Transverse colon (tissue), 4 donors: ENCODE measurements at regions not wholly inside any gene's neighbourhood (a gene's known extent, or its start where the extent isn't known, plus 50 kb on each side); places are given as distances from the start of the nearest gene placed in this dataset.

ENCODE experiments used
- DNase-seq: peaks from one replicate; pipeline ENCODE4 v3.0.0-alpha.2; 2019
- H3K27ac ChIP-seq, 4 donors: fragments of 200-600 bp; sonication (generic); 2 replicates each; pipeline ENCODE4 v1.5.1; 2016 to 2018; ENCODE audit warnings: inconsistent platforms in 4 of 4
- H3K27me3 ChIP-seq: fragments of 200-600 bp; sonication (generic); 2 replicates; pipeline ENCODE4 v1.5.1; 2017; ENCODE audit warnings: inconsistent platforms
- H3K36me3 ChIP-seq, 4 donors: fragments of 200-600 bp; sonication (generic); 2 replicates each; pipeline ENCODE4 v1.5.1; 2017 to 2019; ENCODE audit warnings: inconsistent platforms in 4 of 4
- H3K4me1 ChIP-seq, 4 donors: fragments of 200-600 bp; sonication (generic); 2 replicates each; pipeline ENCODE4 v1.5.1; 2017 to 2020; ENCODE audit warnings: inconsistent platforms in 4 of 4
- H3K4me3 ChIP-seq, 4 donors: fragments of 200-600 bp; sonication (generic); 1 replicate in 1 of 4; 2 replicates in 3 of 4; pipeline versions ENCODE4 v1.5.1 to v1.6.1; 2017 to 2019; ENCODE audit warnings: inconsistent platforms in 4 of 4
- H3K9me3 ChIP-seq, 2 donors: fragments of 200-600 bp; sonication (generic); 2 replicates each; pipeline ENCODE4 v1.5.1; 2017 to 2019; ENCODE audit warnings: inconsistent platforms in 2 of 2
- CTCF ChIP-seq, 5 experiments: fragments of 200-600 bp in 3 of 5; fragments of 450-650 bp in 2 of 5; sonication (generic) in 3 of 5; IDR thresholded peaks; 1 replicate in 2 of 5; 2 replicates in 3 of 5; pipeline ENCODE4 v1.5.1; 2016 to 2017; ENCODE audit warnings: antibody characterized with exemption in 5 of 5, inconsistent platforms in 3 of 5, mild to moderate bottlenecking in 2 of 5, moderate library complexity in 1 of 5
- EP300 ChIP-seq: sonication (generic); formaldehyde crosslinking; IDR thresholded peaks from one replicate; pipeline ENCODE4 v1.6.1; 2017; ENCODE audit warnings: antibody characterized with exemption, low read depth
- POLR2A ChIP-seq: fragments of 450-650 bp; IDR thresholded peaks from one replicate; pipeline ENCODE4 v1.6.1; 2016; ENCODE audit warnings: antibody characterized with exemption, mild to moderate bottlenecking, moderate library complexity
- POLR2AphosphoS5 ChIP-seq, 3 donors: sonication (generic); formaldehyde crosslinking; IDR thresholded peaks; one replicate each; pipeline ENCODE4 v1.6.1; 2016; ENCODE audit warnings: antibody characterized with exemption in 3 of 3
- WGBS, 2 donors: methylation state at CpG; one replicate each; pipeline ENCODE4 v1.1.5; 2018; ENCODE audit warnings: low coverage in 1 of 2; 5-methylcytosine and 5-hydroxymethylcytosine counted together
- in situ Hi-C, 4 donors: fragments of 200-750 bp; cut with MboI; loops; one replicate each; pipeline versions ENCODE4 v1.15.0 to v1.15.1; 2017; ENCODE audit warnings: low sequenced_read_pairs in 3 of 4, low pct_ligation_motif_present in 1 of 4, low pct_unique_long_range_greater_than_20kb in 1 of 4
- intact Hi-C: fragments of 100-400 bp; cut with DNase I; formaldehyde crosslinking; loops from one replicate; pipeline ENCODE4 v1.15.1; 2023; ENCODE audit warnings: low total_unique reads

GRCh38 chr14:46259536-46259935 lies 392.0 kb downstream of the RPL10L start:
- no peak for TF ChIP-seq EP300

GRCh38 chr14:46256381-46256780 lies 395.2 kb downstream of the RPL10L start:
- no peak for DNase-seq
- 44 to 46% methylated on average over 3 of the region's 3 CpGs for WGBS, 2 donors
- in situ Hi-C loops, result no loop called here
- Histone ChIP-seq H3K4me1 (no peaks in the 10 kb centered on the region), H3K9me3 (no peaks in the 10 kb centered on the region), H3K36me3 (no peaks in the 10 kb centered on the region), H3K4me3 (no peak overlapping the region), H3K27me3 (no peaks in the 10 kb centered on the region), H3K27ac (no peak overlapping the region)
- intact Hi-C loops, result no loop called here
- no peak for TF ChIP-seq EP300
- no peak for TF ChIP-seq CTCF (IDR thresholded peaks at IDR 0.05)
- TF ChIP-seq POLR2A, result no peak
- TF ChIP-seq POLR2AphosphoS5 (IDR thresholded peaks at IDR 0.05), result no peak

More at GRCh38 chr14:46259536-46259935, 392.0 kb downstream of the RPL10L start:
- Histone ChIP-seq H3K27ac (no peak overlapping the region), H3K9me3 (no peaks in the 10 kb centered on the region), H3K36me3 (no peaks in the 10 kb centered on the region), H3K27me3 (no peaks in the 10 kb centered on the region), H3K4me1 (no peaks in the 10 kb centered on the region), H3K4me3 (no peak overlapping the region)
- DNase-seq, result no peak
- in situ Hi-C loops, result no loop called here
- 49 to 73% methylated on average over 1 to 4 of the region's 4 CpGs for WGBS, 2 donors
- intact Hi-C loops, result no loop called here

- no peak overlapping the region for H3K27ac ChIP-seq
- peak in 4 of 5 experiments; percentile 23 to 46 (median 40) for TF ChIP-seq CTCF (IDR thresholded peaks at IDR 0.05)
- TF ChIP-seq EP300, result no peak
- TF ChIP-seq POLR2AphosphoS5 (IDR thresholded peaks at IDR 0.05), result no peak
- TF ChIP-seq POLR2A, result no peak
- in situ Hi-C loops (no loop called here), intact Hi-C loops (no loop called here)
- no peaks in the 10 kb centered on the region for H3K36me3 ChIP-seq
- H3K4me1 ChIP-seq, result no peaks in the 10 kb centered on the region
- H3K4me3 ChIP-seq, result no peak overlapping the region
- no peak for DNase-seq
- H3K9me3 ChIP-seq, result no peaks in the 10 kb centered on the region
- H3K27me3 ChIP-seq, result no peaks in the 10 kb centered on the region
Measured at GRCh38 chr14:46250113-46250703, 401.4 kb downstream of the RPL10L start.

GRCh38 chr14:46248001-46248630 lies 403.5 kb downstream of the RPL10L start:
- WGBS, 2 donors, result 31 to 38% methylated on average over 1 of the region's 1 CpG
- DNase-seq, result no peak
- Histone ChIP-seq H3K9me3 (no peaks in the 10 kb centered on the region), H3K27ac (no peak overlapping the region), H3K4me3 (no peak overlapping the region), H3K27me3 (no peaks in the 10 kb centered on the region), H3K36me3 (no peaks in the 10 kb centered on the region), H3K4me1 (no peaks in the 10 kb centered on the region)
- in situ Hi-C loops, result no loop called here
- no peak for TF ChIP-seq POLR2AphosphoS5 (IDR thresholded peaks at IDR 0.05)
- TF ChIP-seq EP300, result no peak
- TF ChIP-seq POLR2A, result no peak
- TF ChIP-seq CTCF (IDR thresholded peaks at IDR 0.05), result no peak
- intact Hi-C loops, result no loop called here

- in situ Hi-C loops, result no loop called here
Measured at GRCh38 chr14:46245276-46245675, 406.3 kb downstream of the RPL10L start.

More at GRCh38 chr14:46245276-46245675, 406.3 kb downstream of the RPL10L start:
- Histone ChIP-seq H3K27ac (no peak overlapping the region), H3K4me3 (no peak overlapping the region), H3K4me1 (no peaks in the 10 kb centered on the region), H3K9me3 (no peaks in the 10 kb centered on the region), H3K36me3 (no peaks in the 10 kb centered on the region), H3K27me3 (no peaks in the 10 kb centered on the region)
- DNase-seq, result no peak
- intact Hi-C loops, result no loop called here
- TF ChIP-seq POLR2A (no peak), POLR2AphosphoS5 (IDR thresholded peaks at IDR 0.05) (no peak), EP300 (no peak), CTCF (IDR thresholded peaks at IDR 0.05) (no peak)
- WGBS, 2 donors, result 71 to 88% methylated on average over 2 of the region's 2 CpGs
